WTC11 (cell line): ENCODE measurements at regions not wholly inside any gene's neighbourhood (a gene's known extent, or its start where the extent isn't known, plus 50 kb on each side); places are given as distances from the start of the nearest gene placed in this dataset.

ENCODE experiments used
- ATAC-seq: fragments of 200-7000 bp; cut with Tn5 transposase; 2 replicates; pipeline ENCODE4 v1.10.0; 2021; ENCODE audit warnings: mild to moderate bottlenecking, moderate library complexity
- CTCF ChIA-PET: fragments of 300-600 bp; sonication (Branson Sonifier 250); formaldehyde crosslinking; loops from one replicate; lab custom pipeline; 2021; ENCODE audit warnings: antibody characterized with exemption; lab: Charles Lee
- POLR2A ChIA-PET: fragments of 350-600 bp; sonication (Branson Sonifier 250); formaldehyde crosslinking; loops from one replicate; lab custom pipeline; 2021; ENCODE audit warnings: antibody characterized with exemption; lab: Charles Lee
- DNase-seq: peaks from one replicate; pipeline ENCODE4 v3.0.0; 2021; ENCODE audit warnings: low spot score
- H3K27ac Mint-ChIP-seq: 2 replicates; pipeline ENCODE4 v1.8.0; 2021; ENCODE audit warnings: mixed read lengths
- H3K27me3 Mint-ChIP-seq: 2 replicates; pipeline ENCODE4 v1.8.0; 2021; ENCODE audit warnings: low read depth, mild to moderate bottlenecking, moderate library complexity, mixed read lengths
- H3K36me3 Mint-ChIP-seq: 2 replicates; pipeline ENCODE4 v1.8.0; 2021; ENCODE audit warnings: mixed read lengths
- H3K4me1 Mint-ChIP-seq: 2 replicates; pipeline ENCODE4 v1.8.0; 2022; ENCODE audit warnings: mixed read lengths
- H3K4me3 Mint-ChIP-seq: 2 replicates; pipeline ENCODE4 v1.8.0; 2021; ENCODE audit warnings: mild to moderate bottlenecking, moderate library complexity, mixed read lengths
- H3K9me3 Mint-ChIP-seq: 2 replicates; pipeline ENCODE4 v1.8.0; 2021; ENCODE audit warnings: mixed read lengths
- AFF4 ChIP-seq: sonication (generic); formaldehyde crosslinking; IDR thresholded peaks from 2 replicates; pipeline ENCODE4 v1.8.1; 2023; ENCODE audit warnings: mild to moderate bottlenecking, missing genetic modification reagents, borderline replicate concordance
- ARID4B ChIP-seq: sonication (generic); formaldehyde crosslinking; IDR thresholded peaks from 2 replicates; pipeline ENCODE4 v1.8.0; 2023; ENCODE audit warnings: missing genetic modification reagents, mild to moderate bottlenecking, borderline replicate concordance
- ATF6 ChIP-seq: sonication (generic); formaldehyde crosslinking; IDR thresholded peaks from 2 replicates; pipeline ENCODE4 v1.8.1; 2023; ENCODE audit warnings: mild to moderate bottlenecking, missing genetic modification reagents
- CDX4 ChIP-seq: fragments of 250-450 bp; sonication (Bioruptor Pico); IDR thresholded peaks from 2 replicates; pipeline ENCODE4 v1.9.0; 2021; ENCODE audit warnings: moderate library complexity, mild to moderate bottlenecking, inconsistent platforms, borderline replicate concordance
- ESRRA ChIP-seq: sonication (generic); formaldehyde crosslinking; IDR thresholded peaks from 2 replicates; pipeline ENCODE4 v1.8.1; 2022; ENCODE audit warnings: mild to moderate bottlenecking, missing genetic modification reagents, borderline replicate concordance
- ETV6 ChIP-seq: sonication (generic); formaldehyde crosslinking; IDR thresholded peaks from 2 replicates; pipeline ENCODE4 v1.8.1; 2022; ENCODE audit warnings: mild to moderate bottlenecking, missing genetic modification reagents
- FOXK1 ChIP-seq: sonication (generic); formaldehyde crosslinking; IDR thresholded peaks from 2 replicates; pipeline ENCODE4 v1.8.0; 2022; ENCODE audit warnings: mild to moderate bottlenecking, moderate library complexity, missing genetic modification reagents
- HMGXB4 ChIP-seq: sonication (generic); formaldehyde crosslinking; IDR thresholded peaks from 2 replicates; pipeline ENCODE4 v1.8.1; 2023; ENCODE audit warnings: mild to moderate bottlenecking, moderate library complexity, missing genetic modification reagents
- OVOL2 ChIP-seq: fragments of 250-450 bp; sonication (Bioruptor Pico); IDR thresholded peaks from 2 replicates; pipeline ENCODE4 v1.9.0; 2021; ENCODE audit warnings: mild to moderate bottlenecking, borderline replicate concordance
- PRRX2 ChIP-seq: fragments of 250-450 bp; sonication (Bioruptor Pico); IDR thresholded peaks from 2 replicates; pipeline ENCODE4 v1.8.0; 2021; ENCODE audit warnings: mild to moderate bottlenecking
- RORB ChIP-seq: fragments of 250-450 bp; sonication (Bioruptor Pico); IDR thresholded peaks from 2 replicates; pipeline ENCODE4 v1.9.0; 2021; ENCODE audit warnings: mild to moderate bottlenecking
- TEAD1 ChIP-seq: sonication (generic); formaldehyde crosslinking; IDR thresholded peaks from 2 replicates; pipeline ENCODE4 v1.8.0; 2022; ENCODE audit warnings: mild to moderate bottlenecking, missing genetic modification reagents
- USF1 ChIP-seq: sonication (generic); formaldehyde crosslinking; IDR thresholded peaks from 2 replicates; pipeline ENCODE4 v1.8.0; 2022; ENCODE audit warnings: mild to moderate bottlenecking, missing genetic modification reagents
- USF2 ChIP-seq: sonication (generic); formaldehyde crosslinking; IDR thresholded peaks from 2 replicates; pipeline ENCODE4 v1.8.1; 2023; ENCODE audit warnings: mild to moderate bottlenecking, missing genetic modification reagents, moderate library complexity
- ZBTB21 ChIP-seq: sonication (generic); formaldehyde crosslinking; IDR thresholded peaks from 2 replicates; pipeline ENCODE4 v1.8.1; 2023; ENCODE audit warnings: mild to moderate bottlenecking, missing genetic modification reagents, borderline replicate concordance
- ZMAT4 ChIP-seq: fragments of 250-450 bp; sonication (Bioruptor Pico); IDR thresholded peaks from 2 replicates; pipeline ENCODE4 v1.9.0; 2021; ENCODE audit warnings: mild to moderate bottlenecking
- ZNF121 ChIP-seq: sonication (generic); formaldehyde crosslinking; IDR thresholded peaks from 2 replicates; pipeline ENCODE4 v1.8.0; 2023; ENCODE audit warnings: missing genetic modification reagents
- ZNF317 ChIP-seq: sonication (generic); formaldehyde crosslinking; IDR thresholded peaks from 2 replicates; pipeline ENCODE4 v1.8.1; 2023; ENCODE audit warnings: low read depth, mild to moderate bottlenecking, moderate library complexity, missing genetic modification reagents, borderline replicate concordance

GRCh38 chr9:89807101-89807395, 202.2 kb downstream of the GADD45G start (continued):
- no peak for TF ChIP-seq CDX4 (CRISPR knock-in tag)
- no peak for TF ChIP-seq ESRRA (CRISPR knock-in tag)
- TF ChIP-seq ZBTB21 (CRISPR knock-in tag): no peak
- TF ChIP-seq FOXK1: no peak
- TF ChIP-seq, all 79 proteins: peak for 0

- no peaks in the 10 kb centered on the region; the same call in 1 of the 2 replicates for H3K27me3 Mint-ChIP-seq
- ChIA-PET CTCF (no interaction called here), POLR2A (no interaction called here)
- DNase-seq (no peak), ATAC-seq (no peak)
- no peak overlapping the region for H3K4me3 Mint-ChIP-seq
- H3K36me3 Mint-ChIP-seq: peaks cover 3% of the 10 kb centered on the region; the same call in 1 of the 2 replicates
- H3K4me1 Mint-ChIP-seq: peaks cover 53% of the 10 kb centered on the region
- H3K9me3 Mint-ChIP-seq: peaks cover 8% of the 10 kb centered on the region; the same call in 1 of the 2 replicates
- H3K27ac Mint-ChIP-seq: peak overlapping the region; percentile 43
- TF ChIP-seq OVOL2 (no peak), ATF6 (CRISPR knock-in tag) (no peak), HMGXB4 (CRISPR knock-in tag) (no peak), ZMAT4 (CRISPR knock-in tag) (no peak), ZNF121 (CRISPR knock-in tag) (no peak), AFF4 (CRISPR knock-in tag) (no peak), ETV6 (CRISPR knock-in tag) (no peak), ZNF317 (CRISPR knock-in tag) (no peak), USF2 (CRISPR knock-in tag) (no peak), RORB (CRISPR knock-in tag) (no peak), ARID4B (no peak), TEAD1 (CRISPR knock-in tag) (no peak), PRRX2 (CRISPR knock-in tag) (no peak), USF1 (CRISPR knock-in tag) (no peak)
Measured at GRCh38 chr9:89807682-89808075, 202.9 kb downstream of the GADD45G start.
